Retina (tissue), 1 donor: ENCODE measurements at regions not wholly inside any gene's neighbourhood (a gene's known extent, or its start where the extent isn't known, plus 50 kb on each side); places are given as distances from the start of the nearest gene placed in this dataset.
"Not testable (repeated sequence)": the region's sequence is repeated elsewhere in the genome, so short reads cannot be mapped to it uniquely, and the experiment has no call there.

Experiments used
- DNase-seq: peaks from one replicate; pipeline ENCODE4 v3.0.0-alpha.2; 2016

GRCh38 chr2:226467221-226467620 is 332.4 kb downstream of the IRS1 start:
- no peak for DNase-seq

GRCh38 chr2:226466589-226466988 is 333.0 kb downstream of the IRS1 start:
- no peak for DNase-seq

DNA sequence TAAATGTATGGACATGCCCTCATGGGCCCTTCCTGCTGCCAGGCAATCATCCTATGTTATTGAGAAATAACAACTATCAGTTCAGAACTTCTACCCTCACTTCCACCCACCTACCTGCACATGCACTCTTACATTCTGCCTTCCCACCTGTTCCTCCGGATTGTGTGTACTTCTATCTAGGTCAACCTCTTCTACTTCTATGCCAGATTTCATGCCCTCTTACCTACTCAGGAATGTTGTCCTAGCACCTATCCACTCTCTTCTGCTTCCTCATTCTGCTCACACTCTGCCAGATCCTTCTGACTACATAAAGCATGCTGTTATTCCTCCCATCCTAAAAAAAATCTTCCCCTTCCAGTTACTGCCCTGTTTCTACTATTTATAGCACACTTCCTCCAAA is 333.5 kb downstream of the IRS1 start:
- no peak for DNase-seq

GRCh38 chr2:226464380-226464779 is 335.2 kb downstream of the IRS1 start:
- no peak for DNase-seq

GRCh38 chr2:226463154-226463553 is 336.5 kb downstream of the IRS1 start:
- DNase-seq: no peak

- no peak for DNase-seq
Observed at GRCh38 chr2:226461981-226462380, 337.6 kb downstream of the IRS1 start.

DNA sequence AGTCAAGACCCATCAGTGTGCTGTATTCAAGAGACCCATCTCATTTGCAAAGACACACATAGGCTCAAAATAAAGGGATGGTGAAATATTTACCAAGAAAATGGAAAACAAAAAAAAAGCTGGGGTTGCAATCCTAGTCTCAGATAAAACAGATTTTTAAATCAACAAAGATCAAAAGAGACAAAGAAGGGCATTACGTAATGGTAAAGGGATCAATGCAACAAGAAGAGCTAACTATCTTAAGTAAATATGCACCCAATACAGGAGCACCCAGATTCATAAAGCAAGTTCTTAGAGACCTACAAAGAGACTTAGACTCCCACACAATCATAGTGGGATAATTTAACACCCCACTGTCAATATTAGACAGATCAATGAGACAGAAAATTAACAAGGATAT is 343.5 kb downstream of the IRS1 start:
- not testable (repeated sequence) for DNase-seq

GRCh38 chr2:226452768-226453167 is 346.9 kb downstream of the IRS1 start:
- DNase-seq: no peak

- no peak for DNase-seq
Observed at GRCh38 chr2:226451486-226451885, 348.1 kb downstream of the IRS1 start.

- no peak for DNase-seq
Observed at GRCh38 chr2:226450141-226450540, 349.5 kb downstream of the IRS1 start.

- DNase-seq: no peak
Observed at GRCh38 chr2:226447338-226448300, 352.0 kb downstream of the IRS1 start.

DNA sequence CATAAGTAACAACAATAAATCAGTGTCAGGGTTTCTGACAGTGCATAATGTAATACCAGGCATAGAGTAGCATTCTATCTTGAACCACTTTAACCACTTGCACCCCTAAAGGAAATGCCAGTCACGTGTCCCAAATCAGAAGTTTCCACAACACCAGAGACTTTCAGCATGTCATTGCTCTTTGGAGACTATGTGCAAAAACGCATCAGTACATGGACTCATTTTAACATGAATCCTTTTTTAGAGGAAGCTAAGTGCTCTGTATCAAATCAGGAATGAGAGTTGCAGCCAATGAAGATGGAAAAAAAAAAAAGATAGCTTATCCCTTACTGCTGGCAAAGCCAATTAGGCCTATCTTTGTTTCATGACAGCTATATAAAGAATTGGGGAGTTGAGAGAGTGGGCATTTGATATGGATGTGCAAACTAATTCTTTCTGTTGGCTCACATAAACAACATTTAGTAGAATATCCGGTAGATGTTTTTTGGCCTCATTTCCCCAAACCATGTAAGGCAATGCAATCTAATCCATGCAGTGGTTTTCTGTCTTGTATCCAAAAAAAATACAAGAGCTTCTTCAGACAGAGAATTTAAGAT is 353.1 kb downstream of the IRS1 start:
- DNase-seq: no peak

DNA sequence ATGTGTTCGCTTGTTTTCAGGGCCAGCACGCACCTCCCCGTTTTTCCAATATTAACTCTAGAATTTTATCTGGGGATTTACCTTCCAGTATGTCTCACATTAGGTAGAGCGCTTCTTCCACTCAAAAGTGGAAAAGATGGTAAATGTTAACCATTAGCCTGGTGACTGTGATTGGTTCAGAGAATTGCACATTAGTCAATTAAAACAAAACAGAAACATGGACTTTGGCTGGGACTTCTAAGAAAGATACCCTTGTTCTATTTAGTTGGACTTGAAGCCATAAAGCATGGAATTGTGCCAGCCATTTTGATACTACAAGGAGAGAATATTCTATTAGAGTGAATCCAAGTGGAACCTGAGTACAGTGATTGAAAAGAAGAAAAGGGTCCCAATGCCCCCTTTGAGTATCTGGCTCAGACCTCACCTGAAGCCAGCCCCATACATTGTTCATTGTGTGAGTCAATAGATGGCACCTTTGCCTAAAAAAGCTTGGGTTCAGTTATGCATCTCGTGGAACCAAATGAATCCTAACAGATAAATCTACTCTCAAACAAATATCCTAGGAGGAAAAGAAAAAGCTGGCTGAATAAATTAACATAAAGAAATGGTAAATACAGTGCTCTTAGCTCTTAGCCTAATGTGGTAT is 354.3 kb downstream of the IRS1 start:
- no peak for DNase-seq

GRCh38 chr2:226443112-226443511 is 356.5 kb downstream of the IRS1 start:
- no peak for DNase-seq

GRCh38 chr2:226440127-226440918 is 359.3 kb downstream of the IRS1 start:
- no peak for DNase-seq

DNA sequence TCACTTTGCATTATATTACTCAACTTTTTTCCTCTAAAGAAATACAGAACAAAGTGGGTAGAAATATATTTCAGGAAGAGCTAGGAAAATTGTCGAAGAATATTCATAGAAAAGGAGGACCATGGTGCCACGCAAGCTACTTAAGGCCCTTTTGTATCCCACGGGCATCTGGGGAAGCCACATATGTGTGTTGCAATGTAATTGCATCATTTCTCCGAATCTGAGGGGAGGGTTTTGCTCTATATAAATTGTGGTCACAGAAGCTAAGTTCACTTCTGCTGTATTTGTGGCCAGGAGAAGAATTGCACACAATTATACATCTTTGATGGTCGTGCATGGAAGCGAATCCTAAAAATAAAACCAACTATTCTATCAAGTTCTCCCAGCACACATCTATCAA is 360.3 kb downstream of the IRS1 start:
- DNase-seq: no peak

DNA sequence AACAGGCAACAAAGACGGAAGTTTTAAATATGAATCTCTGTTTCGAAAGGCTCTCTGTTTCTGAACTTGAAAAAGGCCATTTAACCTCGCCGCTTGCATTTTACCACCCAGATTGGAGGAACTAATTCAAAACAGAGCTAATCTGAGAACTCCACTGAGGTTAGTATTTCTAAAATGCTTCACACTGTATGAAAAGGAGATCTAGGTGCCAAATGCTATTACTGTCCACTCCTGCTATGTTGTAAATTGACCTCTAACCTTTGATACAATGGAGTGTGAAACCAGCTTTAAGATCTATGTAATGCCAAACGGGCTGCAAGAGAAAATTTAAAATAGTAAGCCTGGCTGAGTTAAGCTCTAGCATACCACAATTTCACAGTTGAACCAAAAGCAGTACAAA is 364.5 kb downstream of the IRS1 start:
- no peak for DNase-seq

- DNase-seq: no peak
Observed at GRCh38 chr2:226434702-226435101, 364.9 kb downstream of the IRS1 start.

DNA sequence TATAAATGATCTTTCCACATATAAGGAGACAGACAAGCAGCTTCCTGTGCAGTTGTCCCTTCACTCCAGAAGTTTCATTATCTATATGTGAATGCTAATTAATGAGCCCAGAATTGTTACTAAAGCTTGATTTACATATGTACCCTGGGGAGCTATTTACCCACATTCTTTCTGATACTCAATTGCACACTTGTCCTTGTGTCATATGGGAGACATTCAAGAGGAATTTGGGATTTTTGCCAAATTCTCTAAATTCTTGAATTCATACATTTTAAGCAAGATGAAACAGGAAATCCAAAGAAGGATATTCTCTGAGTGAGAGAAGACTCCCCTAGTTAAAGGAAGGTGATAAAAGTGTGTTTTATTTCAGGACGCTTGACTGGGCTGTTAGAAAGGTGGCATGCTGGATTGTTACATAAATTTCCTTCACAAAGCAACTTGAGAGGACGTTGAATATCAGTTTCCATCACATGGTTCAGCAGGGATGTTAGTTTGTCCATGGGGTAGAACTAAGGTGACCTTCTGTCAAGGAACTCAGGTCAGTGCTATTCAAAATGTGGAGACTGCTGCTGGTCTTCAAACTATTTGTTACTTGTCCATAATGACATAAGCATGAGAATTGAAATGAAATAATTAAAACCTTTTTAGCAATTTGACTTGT is 368.2 kb downstream of the IRS1 start:
- no peak for DNase-seq

DNA sequence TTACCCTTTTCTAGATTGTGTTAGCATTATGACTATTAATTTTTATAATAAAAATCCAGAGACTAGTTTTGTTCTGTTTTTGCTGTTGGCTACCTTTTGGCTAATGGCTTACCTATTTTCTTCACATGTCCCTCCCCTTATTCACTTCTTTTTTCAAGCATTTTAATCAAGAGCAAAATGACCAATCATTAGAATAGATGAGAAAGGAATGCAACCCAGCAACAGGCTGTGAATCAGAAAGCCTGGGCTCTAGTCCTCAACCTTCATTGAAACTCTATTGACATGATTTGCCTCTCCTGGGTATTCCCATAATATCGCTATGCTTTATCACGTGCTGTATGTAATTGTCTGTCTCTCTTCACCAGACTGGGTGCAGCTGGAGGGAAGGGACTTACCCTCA is 370.1 kb downstream of the IRS1 start:
- no peak for DNase-seq

DNA sequence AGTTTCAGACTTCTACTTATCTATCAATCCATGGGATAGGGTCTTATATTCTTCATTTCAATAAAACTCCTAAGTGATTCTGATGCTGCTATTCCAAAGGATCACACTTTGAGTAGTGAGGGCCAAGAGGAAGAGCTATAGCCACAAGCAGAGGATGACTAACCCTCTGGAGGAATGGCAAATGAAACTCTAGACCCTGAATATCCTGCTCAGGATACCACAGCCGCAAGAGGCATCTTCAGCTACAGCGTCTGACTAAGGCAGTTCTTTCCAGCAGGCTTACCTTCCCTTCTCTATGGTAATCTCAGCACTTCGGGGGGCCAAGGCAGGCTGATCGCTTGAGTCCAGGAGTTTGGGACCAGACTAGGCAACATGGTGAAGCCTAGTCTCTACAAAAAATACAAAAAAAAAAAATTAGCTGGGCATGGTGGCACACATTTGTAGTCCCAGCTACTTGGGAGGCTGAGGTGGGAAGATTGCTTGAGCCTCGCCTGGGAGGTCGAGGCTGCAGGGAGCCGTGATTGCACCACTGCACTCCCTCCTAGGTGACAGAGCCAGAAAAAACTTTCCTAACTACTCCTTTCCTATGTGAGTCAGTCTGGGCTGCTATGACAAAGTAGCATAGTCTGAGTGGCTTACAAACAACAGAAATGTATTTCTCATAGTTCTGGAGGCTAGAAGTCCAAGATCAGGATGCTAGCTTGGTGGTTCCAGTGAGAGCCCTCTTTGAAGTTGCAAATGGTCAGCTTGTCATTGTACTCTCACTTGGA is 371.9 kb downstream of the IRS1 start:
- no peak for DNase-seq

DNA sequence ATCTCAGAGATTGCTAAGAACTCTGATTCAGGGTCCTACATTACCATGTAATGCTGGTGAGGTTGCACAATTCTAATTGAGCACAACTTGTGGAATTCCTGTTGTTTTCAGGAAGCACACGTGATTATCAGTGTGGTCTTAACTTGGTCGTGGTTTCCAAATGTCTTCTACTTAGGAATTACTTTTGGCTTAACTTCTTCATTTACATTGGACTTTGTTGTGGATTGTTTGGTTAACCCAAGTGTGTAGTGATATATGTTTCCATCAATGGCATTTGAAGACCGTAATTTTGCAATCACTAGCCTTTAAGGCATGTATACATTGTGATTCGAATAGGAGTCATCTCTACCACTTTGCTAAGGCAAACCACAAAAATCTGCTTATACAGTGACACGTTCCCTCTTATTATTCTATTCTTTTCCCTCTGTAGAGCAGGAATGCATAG is 373.3 kb downstream of the IRS1 start:
- DNase-seq: no peak
